CD4-positive, alpha-beta memory T cell (primary cell): ENCODE measurements at regions not wholly inside any gene's neighbourhood (a gene's known extent, or its start where the extent isn't known, plus 50 kb on each side); places are given as distances from the start of the nearest gene placed in this dataset.

Experiments
- CTCF ChIA-PET: fragments of 350-600 bp; sonication (Branson Sonifier 250); formaldehyde crosslinking; loops from one replicate; lab custom pipeline; 2021; ENCODE audit warnings: inconsistent platforms; ENCODE audit not compliant: partially characterized antibody; lab: Charles Lee
- POLR2A ChIA-PET: fragments of 350-600 bp; sonication (Branson Sonifier 250); formaldehyde crosslinking; loops from one replicate; lab custom pipeline; 2021; ENCODE audit not compliant: partially characterized antibody; lab: Charles Lee
- DNase-seq, 5 donors: peaks; one replicate each; pipeline versions ENCODE4 v3.0.0 to v3.0.0-alpha.2; 2020 to 2022; ENCODE audit warnings: mixed read lengths in 1 of 5
- H3K27ac ChIP-seq: one replicate; pipeline ENCODE4 v1.7.0; 2013; ENCODE audit warnings: low read depth, low read length
- H3K27me3 ChIP-seq: 2 replicates; pipeline ENCODE4 v1.7.0; 2013; ENCODE audit warnings: mild to moderate bottlenecking, low read length, moderate library complexity; ENCODE audit not compliant: insufficient read depth
- H3K36me3 ChIP-seq: 2 replicates; pipeline ENCODE4 v1.7.0; 2013; ENCODE audit warnings: mild to moderate bottlenecking, low read length, moderate library complexity; ENCODE audit not compliant: insufficient read depth
- H3K4me1 ChIP-seq: 2 replicates; pipeline ENCODE4 v1.7.0; 2013; ENCODE audit warnings: mild to moderate bottlenecking, low read length, moderate library complexity; ENCODE audit not compliant: insufficient read depth
- H3K4me3 ChIP-seq, 2 donors: one replicate each; pipeline ENCODE4 v1.7.0; 2013; ENCODE audit warnings: low read length in 2 of 2, mild to moderate bottlenecking in 1 of 2
- H3K9me3 ChIP-seq, 2 donors: one replicate each; pipeline ENCODE4 v1.7.0; 2013; ENCODE audit warnings: low read length in 2 of 2, control low read depth in 1 of 2; ENCODE audit not compliant: control insufficient read depth in 1 of 2
- H3K27ac Mint-ChIP-seq, 7 donors: one replicate each; pipeline ENCODE4 v1.8.0; 2020 to 2021; ENCODE audit warnings: mixed read lengths in 7 of 7, mild to moderate bottlenecking in 6 of 7, inconsistent platforms in 3 of 7, moderate library complexity in 3 of 7
- H3K27me3 Mint-ChIP-seq, 2 donors: one replicate each; pipeline ENCODE4 v1.8.0; 2020 to 2021; ENCODE audit warnings: mixed read lengths in 2 of 2
- H3K36me3 Mint-ChIP-seq, 2 donors: one replicate each; pipeline ENCODE4 v1.8.0; 2020 to 2021; ENCODE audit warnings: mixed read lengths in 2 of 2, inconsistent platforms in 1 of 2, mild to moderate bottlenecking in 1 of 2
- H3K4me1 Mint-ChIP-seq, 4 donors: one replicate each; pipeline ENCODE4 v1.8.0; 2020 to 2021; ENCODE audit warnings: mixed read lengths in 4 of 4, mild to moderate bottlenecking in 1 of 4
- H3K4me3 Mint-ChIP-seq, 8 donors: one replicate each; pipeline ENCODE4 v1.8.0; 2020 to 2021; ENCODE audit warnings: mixed read lengths in 8 of 8, mild to moderate bottlenecking in 7 of 8, moderate library complexity in 6 of 8, inconsistent platforms in 3 of 8
- H3K9me3 Mint-ChIP-seq, 8 donors: one replicate each; pipeline ENCODE4 v1.8.0; 2020 to 2021; ENCODE audit warnings: mixed read lengths in 8 of 8, mild to moderate bottlenecking in 5 of 8, inconsistent platforms in 3 of 8, moderate library complexity in 1 of 8
- intact Hi-C: fragments of 100-400 bp; cut with micrococcal nuclease; formaldehyde crosslinking; loops from one replicate; pipeline ENCODE4 v1.15.1; 2023

- intact Hi-C loops = no loop called here
- Mint-ChIP-seq H3K4me3 (no peak overlapping the region), H3K4me1 (peaks cover 3 to 13% (median 6%) of the 10 kb centered on the region in 4 donors), H3K27ac (no peak overlapping the region), H3K9me3 (peaks cover 0 to 15% (median 3%) of the 10 kb centered on the region in 8 donors), H3K36me3 (no peaks in the 10 kb centered on the region), H3K27me3 (peaks cover 15 to 19% of the 10 kb centered on the region in 2 donors)
- Histone ChIP-seq H3K27ac (no peak overlapping the region), H3K4me1 (no peaks in the 10 kb centered on the region), H3K27me3 (peaks cover 3% of the 10 kb centered on the region), H3K9me3 (no peaks in the 10 kb centered on the region), H3K4me3 (no peak overlapping the region), H3K36me3 (no peaks in the 10 kb centered on the region)
- no peak for DNase-seq
- POLR2A ChIA-PET = no interaction called here
- CTCF ChIA-PET = interaction anchor here (0.7 kb wide), 1 partner anchor 67 kb away, joined by 3 read pairs; no protein-coding TSS in a partner anchor
These were observed 92.9 kb downstream of the SLC17A6 start for GRCh38 chr11:22431106-22431505.

GRCh38 chr11:22430639-22431038 lies 92.5 kb downstream of the SLC17A6 start:
- H3K4me3 ChIP-seq = no peak overlapping the region
- H3K27ac ChIP-seq = no peak overlapping the region
- Mint-ChIP-seq H3K4me1 (peaks cover 3 to 13% (median 6%) of the 10 kb centered on the region in 4 donors), H3K27ac (no peak overlapping the region), H3K9me3 (peaks cover 0 to 15% (median 3%) of the 10 kb centered on the region in 8 donors), H3K4me3 (no peak overlapping the region), H3K36me3 (no peaks in the 10 kb centered on the region), H3K27me3 (peaks cover 15 to 19% of the 10 kb centered on the region in 2 donors)
- H3K36me3 ChIP-seq = no peaks in the 10 kb centered on the region
- POLR2A ChIA-PET = no interaction called here
- DNase-seq = no peak
- H3K4me1 ChIP-seq = no peaks in the 10 kb centered on the region
- CTCF ChIA-PET = interaction anchor here (0.7 to 0.9 kb wide), 2 partner anchors 13 to 67 kb away, joined by 3 read pairs; no protein-coding TSS in a partner anchor
- H3K9me3 ChIP-seq = no peaks in the 10 kb centered on the region
- H3K27me3 ChIP-seq = peaks cover 3% of the 10 kb centered on the region
- intact Hi-C loops = no loop called here

GRCh38 chr11:22430141-22430541 lies 92.0 kb downstream of the SLC17A6 start:
- intact Hi-C loops = no loop called here
- H3K27me3 Mint-ChIP-seq = peaks cover 15 to 19% of the 10 kb centered on the region in 2 donors
- Histone ChIP-seq H3K36me3 (no peaks in the 10 kb centered on the region), H3K4me3 (no peak overlapping the region), H3K4me1 (no peaks in the 10 kb centered on the region), H3K27me3 (peaks cover 3% of the 10 kb centered on the region), H3K9me3 (no peaks in the 10 kb centered on the region), H3K27ac (no peak overlapping the region)
- H3K36me3 Mint-ChIP-seq = no peaks in the 10 kb centered on the region
- H3K9me3 Mint-ChIP-seq = peaks cover 0 to 15% (median 3%) of the 10 kb centered on the region in 8 donors
- H3K4me3 Mint-ChIP-seq = no peak overlapping the region
- DNase-seq = no peak
- H3K27ac Mint-ChIP-seq = no peak overlapping the region
- peaks cover 3 to 13% (median 6%) of the 10 kb centered on the region in 4 donors for H3K4me1 Mint-ChIP-seq
- POLR2A ChIA-PET = no interaction called here
- CTCF ChIA-PET = interaction anchor here (0.9 kb wide), 1 partner anchor 12 kb away, joined by 3 read pairs; no protein-coding TSS in a partner anchor
